LNCAP (cell line): ENCODE measurements at regions not wholly inside any gene's neighbourhood (a gene's known extent, or its start where the extent isn't known, plus 50 kb on each side); places are given as distances from the start of the nearest gene placed in this dataset.

Experiments
- CTCF ChIP-seq: fragments of 450-650 bp; IDR thresholded peaks from 2 replicates; pipeline ENCODE4 v1.5.1; 2017; ENCODE audit warnings: mild to moderate bottlenecking

DNA sequence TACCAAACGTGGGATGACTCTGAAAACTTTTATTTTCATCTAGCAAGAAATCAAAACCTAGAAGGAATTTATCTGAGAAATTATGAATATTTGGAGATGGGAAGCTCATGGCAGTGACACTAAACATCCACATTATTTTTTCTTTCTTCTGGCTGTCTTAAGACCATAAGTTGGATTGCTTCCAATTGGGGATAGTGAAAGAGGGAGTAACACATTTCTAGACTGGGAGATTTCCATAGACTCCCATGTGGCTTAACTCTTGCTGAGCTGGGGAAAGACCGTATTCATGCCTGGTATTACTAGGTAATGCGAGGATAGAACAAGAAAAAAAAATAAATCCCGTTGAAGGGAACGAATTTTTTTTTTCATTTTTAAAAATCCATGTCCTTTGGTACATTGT, 120.0 kb downstream of the UTRN start:
- no peak for TF ChIP-seq CTCF

GRCh38 chr6:144406796-144407195, 121.7 kb downstream of the UTRN start:
- TF ChIP-seq CTCF: no peak

GRCh38 chr6:144408161-144408560, 123.0 kb downstream of the UTRN start:
- no peak for TF ChIP-seq CTCF

GRCh38 chr6:144410059-144410458, 124.9 kb downstream of the UTRN start:
- no peak for TF ChIP-seq CTCF

GRCh38 chr6:144411531-144412165, 126.5 kb downstream of the UTRN start:
- TF ChIP-seq CTCF: no peak

- TF ChIP-seq CTCF: no peak
Observed at GRCh38 chr6:144413418-144413817, 128.3 kb downstream of the UTRN start.

- no peak for TF ChIP-seq CTCF
Observed at GRCh38 chr6:144415014-144415413, 129.9 kb downstream of the UTRN start.

GRCh38 chr6:144415835-144416237, 130.7 kb downstream of the UTRN start:
- no peak for TF ChIP-seq CTCF
